ENCODE measurements at regions not wholly inside any gene's neighbourhood (a gene's known extent, or its start where the extent isn't known, plus 50 kb on each side); places are given as distances from the start of the nearest gene placed in this dataset.

GRCh38 chr5:103466495-103466894 is 96.1 kb downstream of the NUDT12 start:
- TF ChIP-seq, protein P1, sequence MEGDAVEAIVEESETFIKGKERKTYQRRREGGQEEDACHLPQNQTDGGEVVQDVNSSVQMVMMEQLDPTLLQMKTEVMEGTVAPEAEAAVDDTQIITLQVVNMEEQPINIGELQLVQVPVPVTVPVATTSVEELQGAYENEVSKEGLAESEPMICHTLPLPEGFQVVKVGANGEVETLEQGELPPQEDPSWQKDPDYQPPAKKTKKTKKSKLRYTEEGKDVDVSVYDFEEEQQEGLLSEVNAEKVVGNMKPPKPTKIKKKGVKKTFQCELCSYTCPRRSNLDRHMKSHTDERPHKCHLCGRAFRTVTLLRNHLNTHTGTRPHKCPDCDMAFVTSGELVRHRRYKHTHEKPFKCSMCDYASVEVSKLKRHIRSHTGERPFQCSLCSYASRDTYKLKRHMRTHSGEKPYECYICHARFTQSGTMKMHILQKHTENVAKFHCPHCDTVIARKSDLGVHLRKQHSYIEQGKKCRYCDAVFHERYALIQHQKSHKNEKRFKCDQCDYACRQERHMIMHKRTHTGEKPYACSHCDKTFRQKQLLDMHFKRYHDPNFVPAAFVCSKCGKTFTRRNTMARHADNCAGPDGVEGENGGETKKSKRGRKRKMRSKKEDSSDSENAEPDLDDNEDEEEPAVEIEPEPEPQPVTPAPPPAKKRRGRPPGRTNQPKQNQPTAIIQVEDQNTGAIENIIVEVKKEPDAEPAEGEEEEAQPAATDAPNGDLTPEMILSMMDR (IDR thresholded peaks at IDR 0.05), result no peak
- Histone ChIP-seq H3K36me3 (ENCODE audit: control insufficient read depth, insufficient read depth, low read length) (no peaks in the 10 kb centered on the region), H3K27ac (ENCODE audit: low read length) (no peak overlapping the region), H3K27me3 (ENCODE audit: control insufficient read depth, insufficient read depth, low read length) (no peaks in the 10 kb centered on the region), H3K9me3 (ENCODE audit: control insufficient read depth, insufficient read depth, low read length) (no peaks in the 10 kb centered on the region), H3K4me1 (ENCODE audit: control insufficient read depth, insufficient read depth, low read length) (no peaks in the 10 kb centered on the region), H3K4me3 (ENCODE audit: low read length) (no peak overlapping the region)
- Mint-ChIP-seq H3K36me3 (no peaks in the 10 kb centered on the region), H3K4me1 (no peaks in the 10 kb centered on the region), H3K4me3 (no peak overlapping the region), H3K27me3 (ENCODE audit: low read depth in 2 of 2) (peaks cover 6 to 7% of the 10 kb centered on the region in 2 donors), H3K27ac (no peak overlapping the region), H3K9me3 (no peaks in the 10 kb centered on the region)
- DNase-seq (no peak), ATAC-seq (no peak)
- intact Hi-C loops (cut with micrococcal nuclease), result no loop called here

GRCh38 chr5:103465891-103466290 is 96.7 kb downstream of the NUDT12 start:
- H3K9me3 Mint-ChIP-seq, result no peaks in the 10 kb centered on the region
- no peak overlapping the region for H3K27ac Mint-ChIP-seq
- TF ChIP-seq, protein P1 (IDR thresholded peaks at IDR 0.05), result no peak
- Histone ChIP-seq H3K27ac (ENCODE audit: low read length) (no peak overlapping the region), H3K9me3 (ENCODE audit: control insufficient read depth, insufficient read depth, low read length) (no peaks in the 10 kb centered on the region), H3K27me3 (ENCODE audit: control insufficient read depth, insufficient read depth, low read length) (no peaks in the 10 kb centered on the region), H3K4me1 (ENCODE audit: control insufficient read depth, insufficient read depth, low read length) (no peaks in the 10 kb centered on the region), H3K36me3 (ENCODE audit: control insufficient read depth, insufficient read depth, low read length) (no peaks in the 10 kb centered on the region), H3K4me3 (ENCODE audit: low read length) (no peak overlapping the region)
- ATAC-seq, result no peak
- no peak overlapping the region for H3K4me3 Mint-ChIP-seq
- no peaks in the 10 kb centered on the region for H3K4me1 Mint-ChIP-seq
- no peak for DNase-seq
- intact Hi-C loops (cut with micrococcal nuclease), result no loop called here
- H3K27me3 Mint-ChIP-seq (ENCODE audit: low read depth in 2 of 2), result peaks cover 6 to 7% of the 10 kb centered on the region in 2 donors
- H3K36me3 Mint-ChIP-seq, result no peaks in the 10 kb centered on the region

DNA sequence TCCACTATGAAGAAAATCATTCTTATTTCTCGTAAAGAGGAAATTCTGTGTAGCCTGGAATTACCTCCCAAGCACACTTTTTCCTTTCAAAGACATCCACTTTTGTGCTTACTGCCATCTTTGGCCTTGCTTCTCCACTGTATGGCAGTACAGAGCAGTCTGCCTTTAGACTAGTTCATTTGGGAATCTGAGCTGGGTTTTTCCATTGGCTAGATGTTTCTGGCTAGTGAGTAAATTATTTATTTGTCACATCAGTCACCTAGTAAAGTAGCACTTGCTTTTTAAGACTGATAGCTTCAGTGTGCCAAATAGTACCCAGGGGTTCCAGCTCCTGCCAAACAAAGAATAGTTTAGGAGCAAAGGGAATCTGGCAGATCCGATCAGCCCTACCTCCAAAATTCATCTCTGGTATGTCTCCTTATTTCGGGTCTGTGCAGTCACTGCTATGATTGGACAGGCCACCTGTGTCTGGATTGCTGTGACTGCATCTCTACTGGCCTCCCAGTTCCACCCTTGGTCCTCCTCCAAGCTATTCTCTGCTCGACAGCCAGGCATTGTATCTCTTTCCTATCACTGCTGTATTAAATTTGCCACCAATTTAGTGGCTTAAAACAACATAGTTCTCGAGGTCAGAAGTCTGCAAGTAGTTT is 97.6 kb downstream of the NUDT12 start:
- intact Hi-C loops (cut with micrococcal nuclease), result no loop called here
- DNase-seq, result no peak
- H3K27ac Mint-ChIP-seq, result no peak overlapping the region
- Histone ChIP-seq H3K9me3 (ENCODE audit: control insufficient read depth, insufficient read depth, low read length) (no peaks in the 10 kb centered on the region), H3K27me3 (ENCODE audit: control insufficient read depth, insufficient read depth, low read length) (no peaks in the 10 kb centered on the region), H3K4me3 (ENCODE audit: low read length) (no peak overlapping the region), H3K4me1 (ENCODE audit: control insufficient read depth, insufficient read depth, low read length) (no peaks in the 10 kb centered on the region), H3K27ac (ENCODE audit: low read length) (no peak overlapping the region), H3K36me3 (ENCODE audit: control insufficient read depth, insufficient read depth, low read length) (no peaks in the 10 kb centered on the region)
- H3K4me3 Mint-ChIP-seq, result no peak overlapping the region
- TF ChIP-seq, protein P1 (IDR thresholded peaks at IDR 0.05), result no peak
- no peaks in the 10 kb centered on the region for H3K9me3 Mint-ChIP-seq
- H3K27me3 Mint-ChIP-seq (ENCODE audit: low read depth in 2 of 2), result peaks cover 9 to 10% of the 10 kb centered on the region in 2 donors
- no peaks in the 10 kb centered on the region for H3K36me3 Mint-ChIP-seq
- ATAC-seq, result no peak
- WGBS (ENCODE audit: insufficient coverage), result 83% methylated on average over 5 of the region's 5 CpGs
- no peaks in the 10 kb centered on the region for H3K4me1 Mint-ChIP-seq

DNA sequence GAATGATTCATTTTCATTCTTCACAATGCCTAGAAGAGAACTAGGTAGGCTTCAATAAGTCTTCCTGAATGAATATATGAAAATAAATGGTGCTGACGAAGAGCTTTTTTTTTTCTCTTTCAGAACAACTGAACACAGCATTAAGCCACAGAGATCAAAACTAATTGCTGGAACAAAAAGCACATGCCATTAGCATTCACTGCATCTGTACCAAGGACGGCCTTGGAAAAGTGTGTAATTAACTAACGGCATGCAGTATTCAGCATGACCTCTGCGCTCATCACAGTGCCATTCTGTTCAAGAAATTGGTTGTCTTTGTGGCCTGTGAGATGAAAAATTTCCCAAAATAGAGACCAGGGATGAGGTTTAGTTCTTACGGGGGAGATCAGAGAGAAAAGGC is 99.3 kb downstream of the NUDT12 start:
- Mint-ChIP-seq H3K36me3 (no peaks in the 10 kb centered on the region), H3K27ac (no peak overlapping the region), H3K27me3 (ENCODE audit: low read depth in 2 of 2) (peaks cover 4 to 9% of the 10 kb centered on the region in 2 donors), H3K9me3 (no peaks in the 10 kb centered on the region), H3K4me1 (no peaks in the 10 kb centered on the region), H3K4me3 (no peak overlapping the region)
- Histone ChIP-seq H3K4me3 (ENCODE audit: low read length) (no peak overlapping the region), H3K27ac (ENCODE audit: low read length) (no peak overlapping the region), H3K36me3 (ENCODE audit: control insufficient read depth, insufficient read depth, low read length) (no peaks in the 10 kb centered on the region), H3K4me1 (ENCODE audit: control insufficient read depth, insufficient read depth, low read length) (no peaks in the 10 kb centered on the region), H3K27me3 (ENCODE audit: control insufficient read depth, insufficient read depth, low read length) (no peaks in the 10 kb centered on the region), H3K9me3 (ENCODE audit: control insufficient read depth, insufficient read depth, low read length) (no peaks in the 10 kb centered on the region)
- DNase-seq (no peak), ATAC-seq (no peak)
- TF ChIP-seq, protein P1 (IDR thresholded peaks at IDR 0.05), result no peak
- intact Hi-C loops (cut with micrococcal nuclease), result no loop called here
- WGBS (ENCODE audit: insufficient coverage), result 89% methylated on average over 4 of the region's 5 CpGs

Measured in natural killer cell (primary cell).